HK-2 (cell line): ENCODE measurements at regions not wholly inside any gene's neighbourhood (a gene's known extent, or its start where the extent isn't known, plus 50 kb on each side); places are given as distances from the start of the nearest gene placed in this dataset.
A peak's percentile ranks its signal among the peaks of the same experiment; 100 is the strongest.

ENCODE experiments used
- DNase-seq: peaks from one replicate; pipeline ENCODE4 v3.0.0-alpha.2; 2018; ENCODE audit not compliant: unreplicated experiment

- DNase-seq, result no peak
Measured at GRCh38 chr4:122203407-122203806, 51.3 kb downstream of the BLTP1 start.

DNA sequence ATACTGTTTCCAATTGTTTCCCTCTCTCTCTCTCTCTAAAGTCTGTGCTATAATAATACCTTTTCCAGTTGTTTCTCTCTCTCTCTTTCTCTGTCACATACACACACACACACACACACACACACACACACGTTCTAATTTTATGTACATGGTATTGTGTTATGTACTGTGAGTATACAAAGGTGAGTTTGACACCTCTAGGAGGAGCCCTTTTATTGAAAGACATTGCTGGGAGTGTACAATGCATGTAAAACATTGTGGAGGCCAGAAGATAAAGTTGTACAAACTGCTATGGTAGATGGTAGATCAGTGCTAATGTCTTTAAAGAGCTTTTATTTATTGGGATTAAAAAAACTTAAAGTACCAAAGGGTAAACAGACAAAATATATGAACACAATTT is 53.6 kb downstream of the BLTP1 start:
- no peak for DNase-seq

- DNase-seq, result no peak
Measured at GRCh38 chr4:122212880-122213279, 60.7 kb downstream of the BLTP1 start.

DNA sequence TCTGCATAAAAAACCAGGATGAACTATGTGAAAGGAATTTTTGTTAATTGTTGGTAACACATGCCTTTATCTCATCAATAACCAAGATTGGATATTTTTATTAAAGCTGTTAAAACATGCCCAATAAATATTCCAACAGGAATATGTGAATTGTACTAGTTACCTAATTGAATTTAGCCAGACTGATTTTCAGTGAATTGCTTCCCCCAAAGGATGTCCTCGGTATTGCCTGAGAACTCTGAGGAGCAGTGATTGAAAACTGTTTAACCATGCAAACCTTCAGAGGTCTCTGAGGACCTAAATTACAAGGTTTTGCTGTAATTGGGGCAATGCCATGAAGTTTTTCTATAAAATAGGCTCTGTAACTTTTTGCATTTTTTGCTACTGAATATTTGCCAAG is 66.6 kb downstream of the BLTP1 start:
- DNase-seq, result no peak

DNA sequence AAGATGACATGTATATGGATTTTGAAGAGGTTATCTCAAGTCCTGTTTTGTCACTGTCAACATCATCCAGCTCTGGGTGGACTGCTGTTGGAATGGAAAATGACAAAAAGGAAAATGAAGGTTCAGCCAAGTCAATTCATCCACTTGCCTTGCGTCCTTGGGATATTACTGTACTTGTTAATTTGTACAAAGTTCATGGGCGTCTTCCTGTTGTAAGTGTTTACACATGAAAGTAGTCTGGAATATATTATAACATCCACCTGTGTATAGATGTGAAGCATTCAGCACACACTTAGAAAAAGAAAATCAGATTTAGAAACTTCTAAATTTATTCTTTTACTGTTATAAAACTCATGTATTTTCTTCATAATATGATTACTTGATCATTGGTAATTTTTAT is 67.2 kb downstream of the BLTP1 start:
- no peak for DNase-seq

GRCh38 chr4:122221322-122221721 is 69.2 kb downstream of the BLTP1 start:
- DNase-seq, result no peak

DNA sequence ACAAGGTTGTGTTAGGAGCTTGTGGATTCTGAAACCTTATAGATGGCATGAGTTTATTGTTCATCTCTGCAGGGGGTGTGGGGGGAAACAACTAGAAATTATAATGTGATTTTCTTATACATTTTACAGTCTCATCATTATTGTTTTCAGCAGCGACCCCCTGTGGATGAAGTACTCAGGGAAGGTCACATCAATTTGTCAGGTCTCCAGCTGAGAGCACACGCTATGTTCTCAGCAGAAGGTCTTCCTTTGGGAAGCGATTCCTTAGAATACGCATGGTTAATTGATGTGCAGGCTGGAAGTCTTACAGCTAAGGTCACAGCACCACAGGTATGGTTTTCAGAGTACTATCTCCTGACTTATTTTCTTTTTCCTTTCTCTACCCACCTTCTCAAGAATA is 72.2 kb downstream of the BLTP1 start:
- no peak for DNase-seq

GRCh38 chr4:122227202-122227601 is 75.1 kb downstream of the BLTP1 start:
- DNase-seq, result no peak

DNA sequence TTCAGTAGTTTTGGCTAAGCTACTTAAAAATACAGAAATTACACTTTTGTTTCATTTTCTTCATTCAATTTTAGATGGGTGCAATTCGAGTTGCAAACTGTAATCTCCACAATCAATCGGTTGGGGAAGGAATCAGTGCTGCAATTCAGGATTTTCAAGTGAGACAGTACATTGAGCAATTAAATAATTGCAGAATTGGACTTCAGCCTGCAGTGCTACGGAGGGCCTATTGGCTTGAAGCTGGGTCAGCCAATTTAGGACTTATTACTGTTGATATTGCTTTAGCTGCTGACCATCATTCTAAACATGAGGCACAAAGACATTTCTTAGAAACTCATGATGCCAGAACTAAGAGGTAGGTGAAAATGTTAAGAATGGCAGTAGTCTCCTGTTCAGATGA is 77.7 kb downstream of the BLTP1 start:
- no peak for DNase-seq

DNA sequence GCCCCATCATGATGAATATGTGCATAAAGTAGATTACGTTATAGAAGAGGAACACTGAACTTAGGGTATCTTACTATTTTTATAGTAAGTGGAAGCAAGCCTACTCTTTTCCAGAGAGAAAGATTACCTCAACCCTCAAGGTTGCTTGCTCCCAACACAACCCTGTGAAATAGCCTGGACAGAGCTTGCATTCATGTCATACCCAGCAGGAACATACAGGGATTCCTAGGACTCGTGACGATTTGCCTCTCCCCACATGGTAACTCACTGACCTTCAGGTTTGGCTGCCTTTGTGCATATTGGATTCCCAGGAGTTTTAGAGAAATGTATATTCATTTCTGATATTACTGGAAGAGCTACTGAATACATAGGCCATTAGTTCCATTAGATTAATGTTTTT is 80.5 kb downstream of the BLTP1 start:
- no peak for DNase-seq

DNA sequence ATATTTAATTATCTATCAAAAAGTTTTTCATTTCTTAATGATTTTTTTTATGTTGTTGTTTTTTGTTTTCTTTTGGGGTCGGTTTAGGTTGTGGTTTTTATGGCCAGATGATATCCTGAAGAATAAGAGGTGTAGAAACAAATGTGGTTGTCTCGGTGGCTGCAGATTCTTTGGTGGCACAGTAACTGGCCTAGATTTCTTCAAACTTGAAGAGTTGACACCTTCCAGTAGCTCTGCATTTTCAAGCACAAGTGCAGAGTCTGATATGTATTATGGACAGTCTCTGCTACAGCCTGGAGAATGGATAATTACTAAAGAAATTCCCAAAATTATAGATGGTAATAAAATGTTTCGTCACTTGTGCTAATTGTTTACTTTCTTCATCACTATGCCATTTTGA is 82.6 kb downstream of the BLTP1 start:
- DNase-seq, result no peak

GRCh38 chr4:122243785-122244184 is 91.7 kb downstream of the BLTP1 start:
- no peak for DNase-seq

GRCh38 chr4:122244764-122245163 is 92.6 kb downstream of the BLTP1 start:
- no peak for DNase-seq

GRCh38 chr4:122246551-122246950 is 94.4 kb downstream of the BLTP1 start:
- no peak for DNase-seq

- no peak for DNase-seq
Measured at GRCh38 chr4:122249357-122249756, 97.2 kb downstream of the BLTP1 start.

GRCh38 chr4:122252584-122252983 is 100.5 kb downstream of the BLTP1 start:
- DNase-seq, result no peak

DNA sequence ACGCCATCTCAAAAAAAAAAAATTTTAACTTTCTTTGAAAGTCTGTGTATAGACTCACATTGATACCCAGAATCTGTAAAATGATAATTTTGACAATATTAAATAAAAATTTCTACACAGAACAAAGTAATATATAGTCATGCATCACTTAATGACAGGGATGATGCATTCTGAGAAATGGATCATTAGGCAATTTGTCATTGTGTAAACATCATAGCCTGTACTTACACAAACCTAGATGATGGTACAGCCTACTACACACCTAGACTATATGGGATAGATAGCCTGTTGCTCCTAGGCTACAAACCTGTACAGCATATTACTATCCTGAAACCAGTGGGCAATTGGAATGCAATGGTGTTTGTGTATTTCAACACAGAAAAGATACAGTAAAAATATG is 107.7 kb downstream of the BLTP1 start:
- no peak for DNase-seq

- no peak for DNase-seq
Measured at GRCh38 chr4:122276359-122276758, 102.5 kb upstream of the ADAD1 start.

GRCh38 chr4:122278976-122279375 is 99.8 kb upstream of the ADAD1 start:
- no peak for DNase-seq

GRCh38 chr4:122279670-122280069 is 99.1 kb upstream of the ADAD1 start:
- DNase-seq, result no peak

- DNase-seq, result peak; percentile 15
Measured at GRCh38 chr4:122285285-122285684, 93.5 kb upstream of the ADAD1 start.

- no peak for DNase-seq
Measured at GRCh38 chr4:122293374-122294365, 85.1 kb upstream of the ADAD1 start.

DNA sequence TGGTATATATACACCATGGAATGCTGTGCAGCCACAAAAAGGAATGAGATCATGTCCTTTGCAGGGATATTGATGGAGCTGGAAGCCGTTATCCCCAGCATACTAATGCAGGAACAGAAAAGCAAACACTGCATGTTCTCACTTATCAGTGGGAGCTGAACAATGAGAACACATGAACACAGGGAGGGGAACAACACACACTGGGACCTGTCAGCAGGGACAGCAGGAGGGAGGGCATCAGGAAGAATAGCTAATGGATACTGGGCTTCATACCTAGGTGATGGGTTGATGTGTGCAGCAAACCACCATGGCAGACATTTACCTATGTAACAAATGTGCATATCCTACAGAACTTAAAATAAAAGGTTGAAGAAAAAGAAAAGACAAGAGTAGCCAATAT is 81.1 kb upstream of the ADAD1 start:
- no peak for DNase-seq

- no peak for DNase-seq
Measured at GRCh38 chr4:122300776-122301175, 78.0 kb upstream of the ADAD1 start.
